Heart left ventricle (tissue), 13 donors: ENCODE measurements at regions not wholly inside any gene's neighbourhood (a gene's known extent, or its start where the extent isn't known, plus 50 kb on each side); places are given as distances from the start of the nearest gene placed in this dataset.

Experiments used
- CTCF ChIP-seq, 12 donors: fragments of 200-600 bp; sonication (generic) in 4 of 12; IDR thresholded peaks; one replicate each; pipeline versions ENCODE4 v1.5.0 to v1.8.0; 2018 to 2022; ENCODE audit warnings: antibody characterized with exemption in 12 of 12, mild to moderate bottlenecking in 5 of 12
- POLR2A ChIP-seq, 2 donors: fragments of 450-650 bp; IDR thresholded peaks; one replicate each; pipeline ENCODE4 v1.6.1; 2017; ENCODE audit warnings: antibody characterized with exemption in 2 of 2, mild to moderate bottlenecking in 2 of 2, moderate library complexity in 2 of 2
- donor health status: ischemic (EF 13 %, LVEDD 7.1; RV severe dilation, severe dysfunction).
- donor health status: DM: no; HTN: yes; CAD: no.
- donor health status: DM: no; HTN: no; CAD: no.
- donor health status: ischemic (EF 25% LVEDD 6.9; RV normal size, moderate dysfunction).
- donor health status: ischemic (EF 25% LVEDD 5.7; RV mildly dilated, moderate dysfunction).
- donor health status: ischemic (EF 35%, LVEDD 5.7; RV mildly dilated, moderate dysfunction).
- donor health status: nonischemic (EF 11% LVEDD 7.7; RV severe dilation, severe dysfunction).
- donor health status: DM: yes; HTN: yes; CAD: no.
- donor health status: PGD.
- donor health status: ischemic (EF 29% LVEDD 5.4; RV normal size, mild dysfunction).
- donor health status: nonischemic (EF 23%, LVEDD 6.1; RV moderate dilation, normal function).

- TF ChIP-seq CTCF (IDR thresholded peaks at IDR 0.05) (no peak), POLR2A (IDR thresholded peaks at IDR 0.05) (no peak)
Observed at GRCh38 chr14:59009967-59010366, 178.5 kb upstream of the DAAM1 start.
